ENCODE measurements at regions not wholly inside any gene's neighbourhood (a gene's known extent, or its start where the extent isn't known, plus 50 kb on each side); places are given as distances from the start of the nearest gene placed in this dataset.

DNA sequence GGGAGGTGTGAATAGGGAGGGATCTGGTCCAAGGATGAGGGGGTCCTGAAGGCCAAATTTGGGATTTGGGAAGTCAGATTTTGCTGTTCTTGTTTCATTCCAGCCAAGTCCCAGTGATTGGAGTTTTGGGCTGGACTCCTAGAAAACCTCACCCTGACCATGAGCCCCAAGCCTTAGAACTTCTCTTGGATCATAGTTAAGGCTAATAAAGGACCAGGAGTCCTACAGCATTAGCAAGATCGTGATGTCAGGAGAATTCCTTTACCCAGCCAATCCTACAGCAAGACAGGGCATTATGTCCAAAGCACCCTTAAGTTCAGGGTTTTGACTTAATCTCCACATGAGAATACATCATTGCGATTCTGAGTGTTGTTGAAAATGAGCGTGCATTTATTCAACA, 85.0 kb downstream of the SOX9 start:
- TF ChIP-seq, protein P1, sequence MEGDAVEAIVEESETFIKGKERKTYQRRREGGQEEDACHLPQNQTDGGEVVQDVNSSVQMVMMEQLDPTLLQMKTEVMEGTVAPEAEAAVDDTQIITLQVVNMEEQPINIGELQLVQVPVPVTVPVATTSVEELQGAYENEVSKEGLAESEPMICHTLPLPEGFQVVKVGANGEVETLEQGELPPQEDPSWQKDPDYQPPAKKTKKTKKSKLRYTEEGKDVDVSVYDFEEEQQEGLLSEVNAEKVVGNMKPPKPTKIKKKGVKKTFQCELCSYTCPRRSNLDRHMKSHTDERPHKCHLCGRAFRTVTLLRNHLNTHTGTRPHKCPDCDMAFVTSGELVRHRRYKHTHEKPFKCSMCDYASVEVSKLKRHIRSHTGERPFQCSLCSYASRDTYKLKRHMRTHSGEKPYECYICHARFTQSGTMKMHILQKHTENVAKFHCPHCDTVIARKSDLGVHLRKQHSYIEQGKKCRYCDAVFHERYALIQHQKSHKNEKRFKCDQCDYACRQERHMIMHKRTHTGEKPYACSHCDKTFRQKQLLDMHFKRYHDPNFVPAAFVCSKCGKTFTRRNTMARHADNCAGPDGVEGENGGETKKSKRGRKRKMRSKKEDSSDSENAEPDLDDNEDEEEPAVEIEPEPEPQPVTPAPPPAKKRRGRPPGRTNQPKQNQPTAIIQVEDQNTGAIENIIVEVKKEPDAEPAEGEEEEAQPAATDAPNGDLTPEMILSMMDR (conservative IDR thresholded peaks at IDR 0.05; ENCODE audit: low read depth in 2 of 2): no peak
- TF ChIP-seq CREB1 (CRISPR knock-in tag; IDR thresholded peaks at IDR 0.05; ENCODE audit: low read depth) (no peak), EZH2 (IDR thresholded peaks at IDR 0.05; ENCODE audit: low read depth, unreplicated experiment) (no peak)

Measured in GM23338 (cell line).